GM12872 (cell line): ENCODE measurements at regions not wholly inside any gene's neighbourhood (a gene's known extent, or its start where the extent isn't known, plus 50 kb on each side); places are given as distances from the start of the nearest gene placed in this dataset.

Experiments
- TF ChIP-seq, protein P1 (sequence below): IDR thresholded peaks from 3 replicates; pipeline ENCODE4 v1.5.1; 2011; ENCODE audit warnings: low read depth, mild to moderate bottlenecking, low read length, moderate library complexity; ENCODE audit not compliant: insufficient read depth

DNA sequence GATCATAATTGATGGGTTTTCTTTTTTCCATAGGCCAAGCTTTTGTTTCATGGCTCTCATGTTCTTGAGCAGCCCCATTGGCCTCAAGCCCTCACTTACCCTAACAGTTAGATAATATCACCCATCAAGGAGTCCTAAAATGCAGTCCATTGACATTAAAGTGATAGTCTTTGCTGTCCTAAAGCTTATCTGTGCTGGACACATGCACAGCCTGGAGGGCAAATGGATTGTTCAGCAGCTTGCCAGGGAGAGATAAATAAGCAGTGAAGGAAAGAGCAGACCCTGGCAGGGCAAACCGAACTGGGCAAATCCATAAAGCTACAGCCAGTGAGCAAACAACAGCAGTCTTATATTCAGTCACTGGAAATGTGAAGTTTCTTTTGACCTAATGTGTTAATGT, 199.6 kb upstream of the MID1 start:
- TF ChIP-seq, protein P1, sequence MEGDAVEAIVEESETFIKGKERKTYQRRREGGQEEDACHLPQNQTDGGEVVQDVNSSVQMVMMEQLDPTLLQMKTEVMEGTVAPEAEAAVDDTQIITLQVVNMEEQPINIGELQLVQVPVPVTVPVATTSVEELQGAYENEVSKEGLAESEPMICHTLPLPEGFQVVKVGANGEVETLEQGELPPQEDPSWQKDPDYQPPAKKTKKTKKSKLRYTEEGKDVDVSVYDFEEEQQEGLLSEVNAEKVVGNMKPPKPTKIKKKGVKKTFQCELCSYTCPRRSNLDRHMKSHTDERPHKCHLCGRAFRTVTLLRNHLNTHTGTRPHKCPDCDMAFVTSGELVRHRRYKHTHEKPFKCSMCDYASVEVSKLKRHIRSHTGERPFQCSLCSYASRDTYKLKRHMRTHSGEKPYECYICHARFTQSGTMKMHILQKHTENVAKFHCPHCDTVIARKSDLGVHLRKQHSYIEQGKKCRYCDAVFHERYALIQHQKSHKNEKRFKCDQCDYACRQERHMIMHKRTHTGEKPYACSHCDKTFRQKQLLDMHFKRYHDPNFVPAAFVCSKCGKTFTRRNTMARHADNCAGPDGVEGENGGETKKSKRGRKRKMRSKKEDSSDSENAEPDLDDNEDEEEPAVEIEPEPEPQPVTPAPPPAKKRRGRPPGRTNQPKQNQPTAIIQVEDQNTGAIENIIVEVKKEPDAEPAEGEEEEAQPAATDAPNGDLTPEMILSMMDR: no peak

DNA sequence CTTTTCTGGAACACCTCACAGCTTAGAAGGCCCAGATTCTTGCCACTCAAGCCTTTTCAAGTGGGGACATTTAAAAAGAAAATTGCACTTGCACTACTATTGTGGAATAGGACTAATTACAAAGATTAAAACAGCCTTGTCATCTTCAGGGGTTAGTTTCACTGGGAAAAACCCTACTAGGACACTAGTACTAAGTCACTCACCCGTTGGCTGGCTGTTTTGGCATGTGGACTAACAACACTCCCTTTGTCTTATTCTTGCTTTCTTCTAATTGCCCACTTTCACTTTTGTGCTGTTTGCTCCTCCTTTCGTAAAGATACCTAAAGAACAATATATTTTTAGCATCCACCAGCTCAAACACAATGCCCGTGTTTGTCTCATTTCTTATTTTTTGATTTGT, 200.9 kb upstream of the MID1 start:
- TF ChIP-seq, protein P1: no peak

DNA sequence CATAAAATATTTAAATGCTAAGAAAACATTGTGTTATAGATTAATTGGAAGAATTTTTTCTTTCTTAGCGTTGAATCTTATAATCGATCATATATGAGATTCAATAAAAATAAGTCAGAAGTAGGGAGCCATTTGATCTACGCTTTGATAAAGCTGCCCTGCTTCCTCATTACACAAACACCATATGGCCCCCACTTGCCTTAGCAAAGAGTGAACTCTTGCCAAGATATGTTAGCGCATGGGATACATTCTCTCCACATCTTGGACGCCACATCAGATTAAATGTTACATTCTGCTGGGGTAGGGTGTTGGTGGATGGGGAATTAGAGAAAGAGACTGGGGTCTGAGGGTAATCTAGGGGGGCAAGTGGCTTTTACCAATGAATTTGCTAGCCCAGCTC, 207.7 kb upstream of the MID1 start:
- TF ChIP-seq, protein P1: no peak

DNA sequence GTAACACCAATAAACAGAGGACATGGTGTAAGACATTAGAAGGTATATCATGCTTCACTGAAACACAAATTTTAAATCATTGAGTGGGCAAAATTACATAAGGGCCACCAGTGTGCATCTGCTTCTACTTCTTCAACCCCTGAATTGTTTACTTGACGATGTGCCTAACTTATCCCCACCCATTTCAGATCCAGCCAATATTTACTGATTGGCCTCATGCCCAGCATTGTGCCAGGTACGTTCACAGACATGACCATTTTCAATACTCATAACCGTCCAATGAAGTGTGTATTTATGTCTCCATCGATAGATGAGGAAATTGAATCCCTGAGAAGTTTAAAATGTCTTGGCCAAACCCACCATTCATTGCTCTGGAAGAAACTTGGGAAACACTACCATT, 208.3 kb upstream of the MID1 start:
- TF ChIP-seq, protein P1: no peak

DNA sequence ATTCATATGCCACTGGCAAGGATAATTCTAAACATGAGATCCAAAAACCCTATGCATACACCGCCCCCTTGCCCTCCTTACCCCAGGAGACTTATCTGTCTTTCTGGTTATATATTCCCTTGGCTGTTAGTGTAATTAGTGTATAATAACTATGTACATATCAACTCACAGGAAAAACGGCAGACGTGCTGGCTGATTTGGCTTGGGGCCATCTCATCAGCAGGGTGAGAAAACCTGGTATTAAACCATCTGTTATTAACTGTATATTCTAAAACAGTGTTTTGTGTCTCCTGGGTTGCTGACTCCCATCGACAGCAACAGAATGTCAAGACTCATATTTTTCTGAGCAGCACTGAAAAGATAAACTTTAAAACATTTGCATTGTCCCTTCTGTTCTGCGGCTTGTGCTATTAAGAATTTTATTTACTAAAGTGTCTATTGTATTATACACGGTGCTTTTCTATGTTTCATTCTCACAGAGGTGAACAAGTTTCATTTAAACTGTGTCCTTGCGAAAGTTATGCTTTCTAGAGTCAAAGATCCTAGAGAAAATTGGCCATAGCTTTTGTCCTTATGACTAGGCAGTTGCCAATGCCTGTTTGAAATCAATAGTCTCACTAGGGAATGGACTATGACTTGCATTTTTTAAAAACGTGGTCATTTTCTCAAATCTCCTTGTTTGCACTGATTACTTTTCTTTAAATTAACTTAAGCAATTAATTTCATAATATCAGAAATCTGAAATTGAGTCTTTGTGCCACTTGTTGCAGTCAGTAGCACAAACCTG, 211.5 kb upstream of the MID1 start:
- TF ChIP-seq, protein P1: no peak

DNA sequence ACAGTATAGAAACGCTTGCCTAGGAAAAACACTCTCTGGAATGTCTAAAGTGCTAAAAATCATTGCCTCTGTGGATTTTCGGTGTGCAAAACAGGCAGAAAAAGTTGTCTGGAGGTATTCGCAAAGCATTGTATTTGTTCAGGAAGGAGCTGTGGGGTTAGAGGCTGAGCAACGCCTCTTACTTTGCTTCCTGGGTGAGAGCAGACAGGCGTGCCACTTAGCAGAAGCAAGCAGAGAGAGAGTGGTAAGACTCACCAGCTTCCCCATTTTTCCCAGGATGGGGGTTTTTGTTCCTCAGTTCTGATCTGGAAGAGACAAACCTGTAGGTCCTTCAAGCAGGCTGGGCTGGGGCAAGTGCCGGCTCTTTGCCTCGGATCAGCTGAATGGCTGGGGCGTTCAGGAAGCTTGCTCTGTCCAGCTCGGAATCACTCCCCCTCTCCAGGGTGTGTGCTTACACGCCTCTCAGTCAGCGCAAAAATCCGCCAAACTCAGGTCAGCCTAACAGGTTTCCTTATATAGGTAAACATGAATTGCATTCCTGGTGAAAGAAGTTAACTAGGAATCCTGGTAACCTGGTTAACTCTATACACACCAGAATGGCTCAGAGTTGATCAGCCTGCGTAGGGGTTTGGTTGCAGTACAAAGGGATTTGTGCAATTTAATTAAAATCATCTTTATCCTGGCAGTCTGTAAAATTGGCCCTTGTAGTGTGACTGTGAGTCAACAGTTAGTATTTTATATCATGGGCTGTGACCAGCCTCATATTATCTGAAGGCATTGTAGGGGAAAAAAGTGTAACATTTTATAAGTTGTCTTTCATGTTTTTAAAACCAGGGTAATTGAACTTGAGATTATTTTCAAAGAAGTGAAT, 213.1 kb upstream of the MID1 start:
- TF ChIP-seq, protein P1: no peak

DNA sequence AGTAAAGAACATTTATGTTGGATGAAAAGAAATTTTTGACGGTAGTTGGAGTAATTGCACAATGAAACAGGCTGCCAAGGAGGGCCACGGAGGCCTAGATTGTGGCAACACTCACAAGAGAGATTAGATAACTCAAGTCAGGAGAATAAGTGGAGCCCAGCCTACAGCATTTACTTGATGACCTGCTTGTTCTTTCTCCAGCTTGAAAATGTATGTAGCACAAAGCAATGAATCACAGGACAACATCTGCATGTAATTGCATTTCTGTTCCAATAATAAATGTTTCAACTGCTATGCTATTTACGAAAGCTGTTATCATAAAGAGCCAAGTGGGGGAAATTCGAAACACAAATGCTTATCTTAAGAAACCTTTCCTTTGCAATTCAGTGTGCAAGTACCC, 221.2 kb upstream of the MID1 start:
- TF ChIP-seq, protein P1: no peak
